Ascending aorta (tissue), 2 donors: ENCODE measurements at regions not wholly inside any gene's neighbourhood (a gene's known extent, or its start where the extent isn't known, plus 50 kb on each side); places are given as distances from the start of the nearest gene placed in this dataset.

Source experiments
- DNase-seq, 2 donors: peaks; one replicate each; pipeline ENCODE4 v3.0.0-alpha.2; 2019; ENCODE audit warnings: low spot score in 2 of 2
- H3K27ac ChIP-seq, 2 donors: fragments of 200-600 bp; sonication (generic); one replicate each; pipeline ENCODE4 v1.5.1; 2016 to 2017; ENCODE audit warnings: mild to moderate bottlenecking in 1 of 2
- H3K27me3 ChIP-seq: fragments of 200-600 bp; sonication (generic); one replicate; pipeline ENCODE4 v1.5.1; 2017
- H3K36me3 ChIP-seq, 2 donors: fragments of 200-600 bp; sonication (generic); one replicate each; pipeline ENCODE4 v1.5.1; 2016
- H3K4me1 ChIP-seq, 2 donors: fragments of 200-600 bp; sonication (generic); one replicate each; pipeline ENCODE4 v1.5.1; 2016 to 2017; ENCODE audit warnings: mild to moderate bottlenecking in 1 of 2
- H3K4me3 ChIP-seq, 2 donors: fragments of 200-600 bp; sonication (generic); one replicate each; pipeline ENCODE4 v1.5.1; 2016 to 2017; ENCODE audit warnings: mild to moderate bottlenecking in 1 of 2
- H3K9me3 ChIP-seq, 2 donors: fragments of 200-600 bp; sonication (generic); one replicate each; pipeline ENCODE4 v1.5.1; 2016
- intact Hi-C: fragments of 100-400 bp; cut with DNase I; formaldehyde crosslinking; loops from one replicate; pipeline ENCODE4 v1.15.1; 2023
- TF ChIP-seq, protein P1 (sequence below), 3 experiments: fragments of 200-600 bp in 2 of 3; fragments of 450-650 bp in 1 of 3; sonication (generic) in 2 of 3; IDR thresholded peaks; one replicate each; pipeline ENCODE4 v1.5.1; 2016 to 2019; ENCODE audit warnings: antibody characterized with exemption in 3 of 3, mild to moderate bottlenecking in 1 of 3, moderate library complexity in 1 of 3

DNA sequence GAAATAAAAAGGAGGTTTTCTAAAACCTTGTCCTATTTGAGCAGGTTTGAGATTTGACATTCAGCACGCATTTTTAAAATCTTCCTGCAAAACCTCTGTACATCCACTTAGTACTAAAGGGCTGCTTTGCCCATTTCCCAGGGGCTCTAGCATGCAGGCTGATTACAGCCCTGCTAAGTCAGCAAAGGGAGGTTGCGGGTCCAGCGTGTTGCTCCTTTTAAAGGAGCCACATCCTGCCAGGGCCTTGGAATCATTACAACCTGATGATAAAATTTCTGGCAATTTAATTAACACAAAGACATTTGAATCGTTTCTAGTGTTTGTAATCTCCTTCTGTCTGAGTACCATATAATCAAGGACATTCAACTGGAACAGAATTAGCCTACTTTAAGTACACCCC, 455.1 kb upstream of the CITED2 start:
- H3K9me3 ChIP-seq = no peaks in the 10 kb centered on the region
- TF ChIP-seq, protein P1, sequence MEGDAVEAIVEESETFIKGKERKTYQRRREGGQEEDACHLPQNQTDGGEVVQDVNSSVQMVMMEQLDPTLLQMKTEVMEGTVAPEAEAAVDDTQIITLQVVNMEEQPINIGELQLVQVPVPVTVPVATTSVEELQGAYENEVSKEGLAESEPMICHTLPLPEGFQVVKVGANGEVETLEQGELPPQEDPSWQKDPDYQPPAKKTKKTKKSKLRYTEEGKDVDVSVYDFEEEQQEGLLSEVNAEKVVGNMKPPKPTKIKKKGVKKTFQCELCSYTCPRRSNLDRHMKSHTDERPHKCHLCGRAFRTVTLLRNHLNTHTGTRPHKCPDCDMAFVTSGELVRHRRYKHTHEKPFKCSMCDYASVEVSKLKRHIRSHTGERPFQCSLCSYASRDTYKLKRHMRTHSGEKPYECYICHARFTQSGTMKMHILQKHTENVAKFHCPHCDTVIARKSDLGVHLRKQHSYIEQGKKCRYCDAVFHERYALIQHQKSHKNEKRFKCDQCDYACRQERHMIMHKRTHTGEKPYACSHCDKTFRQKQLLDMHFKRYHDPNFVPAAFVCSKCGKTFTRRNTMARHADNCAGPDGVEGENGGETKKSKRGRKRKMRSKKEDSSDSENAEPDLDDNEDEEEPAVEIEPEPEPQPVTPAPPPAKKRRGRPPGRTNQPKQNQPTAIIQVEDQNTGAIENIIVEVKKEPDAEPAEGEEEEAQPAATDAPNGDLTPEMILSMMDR (IDR thresholded peaks at IDR 0.05) = no peak
- intact Hi-C loops = no loop called here
- H3K36me3 ChIP-seq = no peaks in the 10 kb centered on the region
- no peak overlapping the region for H3K27ac ChIP-seq
- no peak for DNase-seq
- no peaks in the 10 kb centered on the region for H3K27me3 ChIP-seq
- no peak overlapping the region for H3K4me3 ChIP-seq
- H3K4me1 ChIP-seq = no peaks in the 10 kb centered on the region

- DNase-seq = no peak
- TF ChIP-seq, protein P1 (IDR thresholded peaks at IDR 0.05) = no peak
- intact Hi-C loops = no loop called here
- Histone ChIP-seq H3K36me3 (no peaks in the 10 kb centered on the region), H3K4me3 (no peak overlapping the region), H3K27me3 (no peaks in the 10 kb centered on the region), H3K4me1 (no peaks in the 10 kb centered on the region), H3K27ac (no peak overlapping the region), H3K9me3 (no peaks in the 10 kb centered on the region)
These were observed 454.5 kb upstream of the CITED2 start for GRCh38 chr6:139828751-139829519.

DNA sequence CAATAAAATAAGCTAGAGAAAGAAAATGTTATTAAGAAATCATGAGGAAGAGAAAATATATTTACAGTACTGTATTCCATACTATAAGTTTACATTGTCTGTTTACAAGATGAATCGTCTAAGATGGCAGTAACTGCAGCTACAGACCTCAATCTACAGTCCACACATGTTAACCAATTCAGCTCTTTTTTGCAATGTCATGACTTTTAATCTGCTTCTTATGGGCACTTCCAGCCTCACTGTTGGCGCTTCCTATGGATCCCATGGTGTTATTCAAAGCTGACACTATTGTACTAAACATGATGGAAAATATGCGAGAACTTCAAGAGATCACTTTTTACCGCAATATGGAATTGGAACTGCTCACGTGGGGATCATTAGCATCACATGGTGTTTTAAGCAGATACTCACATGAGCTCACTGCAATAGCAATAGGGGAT, 451.5 kb upstream of the CITED2 start:
- TF ChIP-seq, protein P1 (IDR thresholded peaks at IDR 0.05) = no peak
- H3K4me3 ChIP-seq = no peak overlapping the region
- no peaks in the 10 kb centered on the region for H3K27me3 ChIP-seq
- H3K4me1 ChIP-seq = no peaks in the 10 kb centered on the region
- H3K9me3 ChIP-seq = no peaks in the 10 kb centered on the region
- H3K36me3 ChIP-seq = no peaks in the 10 kb centered on the region
- intact Hi-C loops = no loop called here
- H3K27ac ChIP-seq = no peak overlapping the region
- no peak for DNase-seq

GRCh38 chr6:139824864-139825263, 450.4 kb upstream of the CITED2 start:
- H3K9me3 ChIP-seq = no peaks in the 10 kb centered on the region
- H3K4me3 ChIP-seq = no peak overlapping the region
- TF ChIP-seq, protein P1 (IDR thresholded peaks at IDR 0.05) = no peak
- no peaks in the 10 kb centered on the region for H3K4me1 ChIP-seq
- no peaks in the 10 kb centered on the region for H3K36me3 ChIP-seq
- no peak for DNase-seq
- intact Hi-C loops = no loop called here
- H3K27ac ChIP-seq = no peak overlapping the region
- no peaks in the 10 kb centered on the region for H3K27me3 ChIP-seq

GRCh38 chr6:139823808-139824126, 449.3 kb upstream of the CITED2 start:
- no peak overlapping the region for H3K4me3 ChIP-seq
- no peaks in the 10 kb centered on the region for H3K27me3 ChIP-seq
- no peaks in the 10 kb centered on the region for H3K4me1 ChIP-seq
- H3K9me3 ChIP-seq = no peaks in the 10 kb centered on the region
- H3K27ac ChIP-seq = no peak overlapping the region
- TF ChIP-seq, protein P1 (IDR thresholded peaks at IDR 0.05) = no peak
- no peaks in the 10 kb centered on the region for H3K36me3 ChIP-seq
- intact Hi-C loops = no loop called here
- no peak for DNase-seq
